ENCODE measurements at regions not wholly inside any gene's neighbourhood (a gene's known extent, or its start where the extent isn't known, plus 50 kb on each side); places are given as distances from the start of the nearest gene placed in this dataset.

DNA sequence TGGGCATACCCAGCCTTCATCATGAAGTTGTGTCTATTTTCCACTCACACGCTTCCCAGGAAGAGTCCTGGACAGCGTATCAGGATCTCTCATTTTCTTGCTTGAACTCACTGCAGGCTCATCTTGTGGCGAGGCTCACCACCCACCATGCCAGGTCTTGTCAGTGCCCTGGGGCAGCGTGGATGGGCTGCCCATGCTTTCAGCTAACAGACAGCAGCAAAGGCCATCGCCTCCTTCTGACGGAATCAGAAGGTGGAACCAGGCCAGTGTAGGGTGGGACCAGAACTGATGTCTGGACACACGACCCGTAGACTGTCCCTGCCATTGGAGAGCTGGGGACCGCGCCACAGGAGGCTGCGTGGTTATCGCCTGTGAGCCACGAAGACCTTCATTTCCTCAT is 169.4 kb downstream of the FOXL1 start:
- H3K4me1 ChIP-seq (ENCODE audit: control insufficient read depth in 1 of 2, insufficient read depth in 1 of 2, low read depth in 1 of 2, low read length in 1 of 2): no peaks in the 10 kb centered on the region
- peaks cover 5% of the 10 kb centered on the region for H3K27me3 ChIP-seq
- no peak overlapping the region for H3K27ac ChIP-seq
- H3K4me3 ChIP-seq (ENCODE audit: low read depth in 1 of 2, low read length in 1 of 2): no peak overlapping the region
- no peaks in the 10 kb centered on the region for H3K9me3 ChIP-seq
- TF ChIP-seq, protein P1, sequence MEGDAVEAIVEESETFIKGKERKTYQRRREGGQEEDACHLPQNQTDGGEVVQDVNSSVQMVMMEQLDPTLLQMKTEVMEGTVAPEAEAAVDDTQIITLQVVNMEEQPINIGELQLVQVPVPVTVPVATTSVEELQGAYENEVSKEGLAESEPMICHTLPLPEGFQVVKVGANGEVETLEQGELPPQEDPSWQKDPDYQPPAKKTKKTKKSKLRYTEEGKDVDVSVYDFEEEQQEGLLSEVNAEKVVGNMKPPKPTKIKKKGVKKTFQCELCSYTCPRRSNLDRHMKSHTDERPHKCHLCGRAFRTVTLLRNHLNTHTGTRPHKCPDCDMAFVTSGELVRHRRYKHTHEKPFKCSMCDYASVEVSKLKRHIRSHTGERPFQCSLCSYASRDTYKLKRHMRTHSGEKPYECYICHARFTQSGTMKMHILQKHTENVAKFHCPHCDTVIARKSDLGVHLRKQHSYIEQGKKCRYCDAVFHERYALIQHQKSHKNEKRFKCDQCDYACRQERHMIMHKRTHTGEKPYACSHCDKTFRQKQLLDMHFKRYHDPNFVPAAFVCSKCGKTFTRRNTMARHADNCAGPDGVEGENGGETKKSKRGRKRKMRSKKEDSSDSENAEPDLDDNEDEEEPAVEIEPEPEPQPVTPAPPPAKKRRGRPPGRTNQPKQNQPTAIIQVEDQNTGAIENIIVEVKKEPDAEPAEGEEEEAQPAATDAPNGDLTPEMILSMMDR (IDR thresholded peaks at IDR 0.05): no peak
- no peaks in the 10 kb centered on the region for H3K36me3 ChIP-seq

DNA sequence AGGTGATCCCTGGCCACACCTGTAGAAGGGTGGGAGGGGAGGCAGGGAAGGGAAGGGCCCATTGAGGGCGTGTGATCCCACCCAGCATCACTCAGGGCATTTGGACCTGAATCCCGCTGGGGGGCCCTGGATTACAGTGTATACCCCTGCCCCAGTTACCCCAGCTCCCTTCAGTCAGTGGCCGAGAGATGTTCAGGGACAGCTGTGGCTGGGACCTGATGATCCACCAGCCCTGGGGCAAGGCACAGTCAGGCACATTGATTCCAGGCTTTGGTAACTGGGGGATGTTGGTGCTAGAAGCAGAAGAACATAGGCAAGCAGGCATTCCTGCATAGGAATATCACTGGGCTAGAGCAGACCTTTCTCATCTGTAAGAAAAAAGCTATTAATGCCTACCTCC is 170.3 kb downstream of the FOXL1 start:
- TF ChIP-seq, protein P1 (IDR thresholded peaks at IDR 0.05): no peak
- no peak overlapping the region for H3K27ac ChIP-seq
- no peaks in the 10 kb centered on the region for H3K9me3 ChIP-seq
- no peaks in the 10 kb centered on the region for H3K36me3 ChIP-seq
- H3K4me3 ChIP-seq (ENCODE audit: low read depth in 1 of 2, low read length in 1 of 2): no peak overlapping the region
- H3K4me1 ChIP-seq (ENCODE audit: control insufficient read depth in 1 of 2, insufficient read depth in 1 of 2, low read depth in 1 of 2, low read length in 1 of 2): no peaks in the 10 kb centered on the region
- peaks cover 5% of the 10 kb centered on the region for H3K27me3 ChIP-seq

DNA sequence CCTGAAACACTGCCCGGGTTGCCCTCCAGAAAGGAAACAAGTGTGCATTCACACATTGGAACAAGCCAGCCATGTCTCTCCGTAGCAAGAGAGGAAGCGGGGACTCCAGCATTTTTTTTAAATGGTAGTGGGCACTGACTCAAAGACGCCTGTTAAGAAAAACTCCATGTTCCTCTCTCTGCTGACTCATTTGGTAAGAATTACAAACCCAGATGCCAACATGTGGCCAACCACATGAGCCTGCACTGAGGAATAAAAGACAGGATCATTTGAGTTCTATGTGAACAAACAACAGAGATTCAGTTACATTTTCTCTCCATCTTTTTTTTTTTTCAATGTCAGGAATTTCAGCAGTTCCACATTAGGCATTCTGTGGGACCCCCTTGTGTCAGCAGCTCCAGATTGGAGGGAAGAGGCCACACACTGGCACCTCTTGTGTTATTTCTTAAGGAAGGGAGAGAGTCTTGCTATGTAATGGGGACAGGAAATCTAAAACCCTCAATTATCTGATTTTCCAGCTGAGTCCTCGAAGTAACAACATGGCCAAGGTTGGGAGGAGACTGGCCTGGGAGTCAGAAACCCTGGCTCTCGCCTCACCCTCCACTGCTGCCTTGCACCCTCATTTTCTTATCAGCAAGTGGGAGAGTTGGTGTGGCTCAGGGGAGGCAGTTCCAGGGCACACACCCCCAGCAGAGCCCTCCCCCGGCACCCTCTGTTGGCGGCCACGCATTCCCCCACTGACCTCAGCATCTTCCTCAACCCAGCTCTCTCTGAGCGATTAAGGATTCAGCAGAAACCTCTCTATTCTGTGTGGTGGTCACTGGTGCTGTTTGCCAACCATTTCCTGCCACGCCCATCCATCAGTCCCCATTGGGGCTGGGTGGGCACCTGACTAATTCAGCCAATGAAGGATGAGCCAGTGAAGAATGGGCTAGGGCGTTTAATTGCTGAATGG is 173.0 kb downstream of the FOXL1 start:
- Histone ChIP-seq H3K36me3 (no peaks in the 10 kb centered on the region), H3K4me1 (ENCODE audit: control insufficient read depth in 1 of 2, insufficient read depth in 1 of 2, low read depth in 1 of 2, low read length in 1 of 2) (no peaks in the 10 kb centered on the region), H3K4me3 (ENCODE audit: low read depth in 1 of 2, low read length in 1 of 2) (no peak overlapping the region), H3K9me3 (no peaks in the 10 kb centered on the region), H3K27ac (no peak overlapping the region), H3K27me3 (peaks cover 8% of the 10 kb centered on the region)
- TF ChIP-seq, protein P1 (IDR thresholded peaks at IDR 0.05): no peak

DNA sequence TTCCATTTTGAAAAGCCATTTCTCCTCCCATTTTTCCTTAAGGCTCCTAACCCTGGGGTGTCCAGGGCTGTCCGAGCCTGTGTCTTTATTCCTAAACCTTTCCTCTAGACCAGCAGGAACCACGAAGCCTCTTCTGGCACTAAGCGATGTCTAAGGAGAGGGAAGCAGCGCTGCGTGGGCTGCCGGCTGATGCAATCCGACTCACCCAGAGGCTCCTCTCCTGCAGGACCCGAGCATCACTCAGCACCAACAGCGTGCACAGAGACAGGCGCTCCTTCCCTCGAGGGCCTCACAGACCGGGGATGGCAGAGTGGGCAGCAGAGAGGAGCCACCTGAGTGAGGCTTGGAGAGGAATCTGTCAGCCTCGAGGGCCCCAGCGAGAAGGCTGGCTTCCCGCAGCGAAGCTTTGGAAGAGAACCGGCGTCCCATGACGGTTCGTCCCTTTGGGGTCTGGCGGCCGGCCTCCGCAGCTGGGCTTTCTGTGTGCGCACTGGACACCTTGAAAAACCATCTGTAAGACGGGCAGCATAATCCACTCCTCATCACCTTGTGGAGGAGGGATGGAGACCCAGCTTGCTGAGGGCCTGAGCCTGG is 174.3 kb downstream of the FOXL1 start:
- Histone ChIP-seq H3K4me3 (ENCODE audit: low read depth in 1 of 2, low read length in 1 of 2) (no peak overlapping the region), H3K9me3 (no peaks in the 10 kb centered on the region), H3K4me1 (ENCODE audit: control insufficient read depth in 1 of 2, insufficient read depth in 1 of 2, low read depth in 1 of 2, low read length in 1 of 2) (no peaks in the 10 kb centered on the region)

DNA sequence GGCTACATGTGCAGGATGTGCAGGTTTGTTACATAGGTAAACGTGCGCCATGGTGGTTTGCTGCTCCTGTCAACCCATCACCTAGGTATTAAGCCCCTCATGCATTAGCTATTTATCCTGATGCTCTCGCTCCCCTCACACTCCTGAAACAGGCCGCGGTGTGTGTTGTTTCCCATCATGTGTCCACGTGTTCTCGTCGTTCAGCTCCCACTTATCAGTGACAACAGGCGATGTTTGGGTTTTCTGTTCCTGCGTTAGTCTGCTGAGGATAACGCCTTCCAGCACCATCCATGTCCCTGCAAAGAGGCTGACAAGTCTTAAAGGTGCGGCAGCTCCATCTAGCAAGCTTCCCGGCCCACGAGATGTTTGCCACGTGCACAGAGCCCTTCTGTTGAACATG is 175.1 kb downstream of the FOXL1 start:
- TF ChIP-seq, protein P1 (IDR thresholded peaks at IDR 0.05): no peak
- H3K4me3 ChIP-seq (ENCODE audit: low read depth in 1 of 2, low read length in 1 of 2): no peak overlapping the region
- no peak overlapping the region for H3K27ac ChIP-seq
- no peaks in the 10 kb centered on the region for H3K36me3 ChIP-seq
- peaks cover 28% of the 10 kb centered on the region for H3K27me3 ChIP-seq
- H3K4me1 ChIP-seq (ENCODE audit: control insufficient read depth in 1 of 2, insufficient read depth in 1 of 2, low read depth in 1 of 2, low read length in 1 of 2): no peaks in the 10 kb centered on the region
- H3K9me3 ChIP-seq: no peaks in the 10 kb centered on the region

More for the DNA sequence above, 174.3 kb downstream of the FOXL1 start:
- no peaks in the 10 kb centered on the region for H3K36me3 ChIP-seq
- TF ChIP-seq, protein P1 (IDR thresholded peaks at IDR 0.05): no peak
- no peak overlapping the region for H3K27ac ChIP-seq
- peaks cover 21% of the 10 kb centered on the region for H3K27me3 ChIP-seq

Measured in neutrophil (primary cell).